Esophagus squamous epithelium (tissue), 5 donors: ENCODE measurements at regions not wholly inside any gene's neighbourhood (a gene's known extent, or its start where the extent isn't known, plus 50 kb on each side); places are given as distances from the start of the nearest gene placed in this dataset.

Experiments
- DNase-seq: peaks from one replicate; lab custom pipeline; 2025; lab: John Stamatoyannopoulos, UW
- H3K27ac ChIP-seq, 4 donors: fragments of 200-600 bp; sonication (generic); one replicate each; pipeline ENCODE4 v1.5.1; 2016 to 2019; ENCODE audit warnings: mild to moderate bottlenecking in 1 of 4
- H3K27me3 ChIP-seq, 4 donors: fragments of 200-600 bp; sonication (generic); 1 replicate in 3 of 4; 2 replicates in 1 of 4; pipeline versions ENCODE4 v1.5.1 to v1.6.0; 2017 to 2021; ENCODE audit warnings: antibody characterized with exemption in 1 of 4
- H3K36me3 ChIP-seq, 3 donors: fragments of 200-600 bp; sonication (generic); one replicate each; pipeline ENCODE4 v1.5.1; 2016 to 2019
- H3K4me1 ChIP-seq, 3 donors: fragments of 200-600 bp; sonication (generic); one replicate each; pipeline ENCODE4 v1.5.1; 2017 to 2019
- H3K4me3 ChIP-seq, 4 donors: fragments of 200-600 bp; sonication (generic); 1 replicate in 3 of 4; 2 replicates in 1 of 4; pipeline ENCODE4 v1.5.1; 2016 to 2019; ENCODE audit warnings: mild to moderate bottlenecking in 2 of 4, moderate library complexity in 1 of 4
- H3K9me3 ChIP-seq, 3 donors: fragments of 200-600 bp; sonication (generic); one replicate each; pipeline ENCODE4 v1.5.1; 2016 to 2019
- POLR2A ChIP-seq, 4 donors: fragments of 450-650 bp; IDR thresholded peaks; one replicate each; pipeline ENCODE4 v1.6.1; 2017; ENCODE audit warnings: antibody characterized with exemption in 4 of 4, mild to moderate bottlenecking in 4 of 4, moderate library complexity in 3 of 4
- WGBS, 2 donors: methylation state at CpG; one replicate each; pipeline ENCODE4 v1.1.5; 2018; 5-methylcytosine and 5-hydroxymethylcytosine counted together
- intact Hi-C: fragments of 100-400 bp; cut with DNase I; formaldehyde crosslinking; loops from one replicate; pipeline ENCODE4 v1.15.0; 2022
- TF ChIP-seq, protein P1 (sequence below), 6 experiments: fragments of 450-650 bp in 4 of 6; fragments of 200-600 bp in 2 of 6; sonication (generic) in 2 of 6; IDR thresholded peaks; one replicate each; pipeline ENCODE4 v1.5.1; 2016 to 2019; ENCODE audit warnings: antibody characterized with exemption in 6 of 6, mild to moderate bottlenecking in 4 of 6, moderate library complexity in 4 of 6
- donor health status: DM: yes; HTN: yes; CAD: no.

DNA sequence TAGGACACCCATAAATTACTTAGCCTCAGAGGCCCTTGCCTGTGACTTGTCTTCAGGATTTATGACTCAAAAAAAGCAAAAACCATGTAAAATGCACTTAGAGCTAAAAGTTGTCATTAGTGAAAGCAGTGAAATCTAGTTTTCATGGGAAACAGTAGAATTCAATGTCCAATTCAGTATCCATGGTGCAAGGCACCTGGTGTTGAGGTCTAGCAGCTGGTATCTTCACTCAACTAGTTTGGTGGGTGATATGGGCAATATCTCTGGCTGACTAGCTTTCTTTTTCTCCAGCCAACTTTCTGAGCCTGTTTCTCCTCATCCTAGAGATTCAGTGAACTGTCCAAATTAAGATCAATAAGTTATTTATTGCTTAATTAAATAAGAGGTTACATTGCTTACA is 229.8 kb upstream of the NDST4 start:
- no peak for TF ChIP-seq POLR2A (IDR thresholded peaks at IDR 0.05)
- TF ChIP-seq, protein P1, sequence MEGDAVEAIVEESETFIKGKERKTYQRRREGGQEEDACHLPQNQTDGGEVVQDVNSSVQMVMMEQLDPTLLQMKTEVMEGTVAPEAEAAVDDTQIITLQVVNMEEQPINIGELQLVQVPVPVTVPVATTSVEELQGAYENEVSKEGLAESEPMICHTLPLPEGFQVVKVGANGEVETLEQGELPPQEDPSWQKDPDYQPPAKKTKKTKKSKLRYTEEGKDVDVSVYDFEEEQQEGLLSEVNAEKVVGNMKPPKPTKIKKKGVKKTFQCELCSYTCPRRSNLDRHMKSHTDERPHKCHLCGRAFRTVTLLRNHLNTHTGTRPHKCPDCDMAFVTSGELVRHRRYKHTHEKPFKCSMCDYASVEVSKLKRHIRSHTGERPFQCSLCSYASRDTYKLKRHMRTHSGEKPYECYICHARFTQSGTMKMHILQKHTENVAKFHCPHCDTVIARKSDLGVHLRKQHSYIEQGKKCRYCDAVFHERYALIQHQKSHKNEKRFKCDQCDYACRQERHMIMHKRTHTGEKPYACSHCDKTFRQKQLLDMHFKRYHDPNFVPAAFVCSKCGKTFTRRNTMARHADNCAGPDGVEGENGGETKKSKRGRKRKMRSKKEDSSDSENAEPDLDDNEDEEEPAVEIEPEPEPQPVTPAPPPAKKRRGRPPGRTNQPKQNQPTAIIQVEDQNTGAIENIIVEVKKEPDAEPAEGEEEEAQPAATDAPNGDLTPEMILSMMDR (IDR thresholded peaks at IDR 0.05), result no peak
- H3K9me3 ChIP-seq, result no peaks in the 10 kb centered on the region
- H3K36me3 ChIP-seq, result no peaks in the 10 kb centered on the region
- intact Hi-C loops, result no loop called here
- no peak for DNase-seq
- no peaks in the 10 kb centered on the region for H3K27me3 ChIP-seq
- no peaks in the 10 kb centered on the region for H3K4me1 ChIP-seq
- H3K4me3 ChIP-seq, result no peak overlapping the region
- no peak overlapping the region for H3K27ac ChIP-seq

GRCh38 chr4:115334736-115335411 is 221.5 kb upstream of the NDST4 start:
- H3K36me3 ChIP-seq, result no peaks in the 10 kb centered on the region
- TF ChIP-seq, protein P1 (IDR thresholded peaks at IDR 0.05), result no peak
- no peak for TF ChIP-seq POLR2A (IDR thresholded peaks at IDR 0.05)
- intact Hi-C loops, result no loop called here
- no peaks in the 10 kb centered on the region for H3K4me1 ChIP-seq
- 77 to 82% methylated on average over 4 of the region's 4 CpGs for WGBS, 2 donors
- H3K9me3 ChIP-seq, result no peaks in the 10 kb centered on the region
- H3K4me3 ChIP-seq, result no peak overlapping the region
- no peak for DNase-seq
- H3K27ac ChIP-seq, result no peak overlapping the region
- no peaks in the 10 kb centered on the region for H3K27me3 ChIP-seq

DNA sequence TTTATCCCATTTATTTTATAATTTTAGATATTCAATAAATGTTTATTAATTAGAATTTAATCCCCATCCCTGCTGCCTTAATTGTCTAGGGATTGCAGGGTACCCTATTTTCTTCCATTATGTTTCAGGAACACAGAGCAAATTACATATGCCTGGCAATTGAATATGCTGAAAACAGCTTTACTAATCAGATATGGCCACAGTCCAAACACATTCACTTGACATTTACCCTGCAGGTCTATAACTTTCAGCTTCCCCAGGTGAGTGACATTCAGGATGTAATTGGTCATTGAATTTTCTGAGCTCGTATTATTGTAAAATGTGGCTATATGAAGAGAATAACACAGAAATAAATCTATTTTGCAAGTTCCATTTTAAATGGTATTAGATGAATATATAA is 218.7 kb upstream of the NDST4 start:
- no peak overlapping the region for H3K4me3 ChIP-seq
- no peak for DNase-seq
- no peak overlapping the region for H3K27ac ChIP-seq
- no peaks in the 10 kb centered on the region for H3K27me3 ChIP-seq
- no peaks in the 10 kb centered on the region for H3K36me3 ChIP-seq
- TF ChIP-seq POLR2A (IDR thresholded peaks at IDR 0.05), result no peak
- TF ChIP-seq, protein P1 (IDR thresholded peaks at IDR 0.05), result no peak
- no peaks in the 10 kb centered on the region for H3K4me1 ChIP-seq
- intact Hi-C loops, result no loop called here
- 32 to 61% methylated on average over 1 of the region's 1 CpG for WGBS, 2 donors
- no peaks in the 10 kb centered on the region for H3K9me3 ChIP-seq

DNA sequence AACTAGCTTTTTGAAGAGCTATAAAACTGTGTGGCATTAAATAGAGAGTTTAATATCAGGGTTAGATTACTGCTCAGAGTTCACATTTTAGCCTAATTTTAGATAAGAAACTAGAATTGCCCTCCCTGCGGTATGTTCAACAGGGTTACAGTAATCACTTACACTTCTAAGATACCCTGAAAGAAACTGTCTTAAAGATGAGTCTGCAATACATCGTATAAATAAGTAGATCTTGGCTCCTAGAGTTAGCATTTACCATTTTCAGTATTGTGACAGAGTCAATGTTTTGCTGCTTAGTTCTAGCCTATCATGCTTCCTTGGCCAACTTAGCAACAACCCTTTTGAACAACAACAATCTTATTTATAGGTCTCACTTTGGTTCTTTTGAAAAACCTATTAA is 217.8 kb upstream of the NDST4 start:
- no peaks in the 10 kb centered on the region for H3K9me3 ChIP-seq
- no peaks in the 10 kb centered on the region for H3K4me1 ChIP-seq
- no peak for DNase-seq
- intact Hi-C loops, result no loop called here
- H3K27ac ChIP-seq, result no peak overlapping the region
- TF ChIP-seq POLR2A (IDR thresholded peaks at IDR 0.05), result no peak
- TF ChIP-seq, protein P1 (IDR thresholded peaks at IDR 0.05), result no peak
- H3K27me3 ChIP-seq, result no peaks in the 10 kb centered on the region
- WGBS, 2 donors, result 66 to 81% methylated on average over 2 of the region's 2 CpGs
- H3K4me3 ChIP-seq, result no peak overlapping the region
- H3K36me3 ChIP-seq, result no peaks in the 10 kb centered on the region

DNA sequence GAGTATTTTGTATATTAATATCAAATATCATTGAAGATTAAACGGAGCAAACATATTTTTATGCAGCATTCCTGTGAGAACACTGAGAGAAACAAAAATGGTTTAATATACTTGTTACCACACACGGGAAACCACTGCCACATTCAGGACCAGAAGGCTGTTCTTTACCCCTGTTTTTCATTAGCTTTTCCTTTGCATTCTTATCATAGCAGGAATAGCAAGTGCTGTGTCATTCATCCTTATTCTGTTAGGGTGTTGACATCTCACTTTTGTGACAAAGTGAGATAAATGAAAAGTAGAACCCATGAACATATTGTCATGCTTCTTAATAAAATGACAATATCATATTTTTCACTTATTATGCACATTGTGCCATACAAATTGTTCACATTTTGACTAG is 212.4 kb upstream of the NDST4 start:
- H3K36me3 ChIP-seq, result no peaks in the 10 kb centered on the region
- no peak for TF ChIP-seq POLR2A (IDR thresholded peaks at IDR 0.05)
- TF ChIP-seq, protein P1 (IDR thresholded peaks at IDR 0.05), result no peak
- intact Hi-C loops, result no loop called here
- H3K9me3 ChIP-seq, result no peaks in the 10 kb centered on the region
- 43 to 48% methylated on average over 2 of the region's 2 CpGs for WGBS, 2 donors
- H3K27ac ChIP-seq, result no peak overlapping the region
- no peak for DNase-seq
- H3K4me3 ChIP-seq, result no peak overlapping the region
- no peaks in the 10 kb centered on the region for H3K27me3 ChIP-seq
- no peaks in the 10 kb centered on the region for H3K4me1 ChIP-seq
